ENCODE measurements at regions not wholly inside any gene's neighbourhood (a gene's known extent, or its start where the extent isn't known, plus 50 kb on each side); places are given as distances from the start of the nearest gene placed in this dataset.
"Not testable (repeated sequence)": the region's sequence is repeated elsewhere in the genome, so short reads cannot be mapped to it uniquely, and the experiment has no call there.

GRCh38 chr5:84480873-84481637, 96.4 kb upstream of the EDIL3 start:
- Mint-ChIP-seq H3K9me3 (no peaks in the 10 kb centered on the region), H3K27ac (no peak overlapping the region), H3K4me1 (ENCODE audit: low read depth) (no peaks in the 10 kb centered on the region), H3K36me3 (ENCODE audit: low read depth) (no peaks in the 10 kb centered on the region), H3K27me3 (ENCODE audit: low read depth) (no peaks in the 10 kb centered on the region), H3K4me3 (no peak overlapping the region)

DNA sequence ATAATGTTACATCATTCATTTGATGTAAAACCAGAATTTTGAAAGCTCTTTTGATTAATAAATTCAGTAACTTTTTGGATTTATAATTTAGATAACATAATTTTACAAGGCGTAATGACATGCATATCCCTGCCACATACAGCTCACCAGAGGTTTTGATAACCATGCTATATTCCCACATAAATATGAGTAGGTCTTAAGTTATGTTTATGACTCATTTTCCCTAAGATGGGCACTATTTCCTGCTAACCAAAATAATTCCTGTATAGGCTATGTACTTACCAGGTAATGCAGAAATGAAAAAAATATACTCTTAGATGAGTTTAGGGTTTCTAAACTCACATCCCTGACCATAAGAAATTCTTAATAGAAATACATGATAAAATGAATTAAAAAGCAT, 93.9 kb upstream of the EDIL3 start:
- no peaks in the 10 kb centered on the region for H3K4me1 Mint-ChIP-seq (ENCODE audit: low read depth)
- no peaks in the 10 kb centered on the region for H3K27me3 Mint-ChIP-seq (ENCODE audit: low read depth)
- H3K27ac Mint-ChIP-seq: no peak overlapping the region
- no peak overlapping the region for H3K4me3 Mint-ChIP-seq
- no peaks in the 10 kb centered on the region for H3K9me3 Mint-ChIP-seq
- H3K36me3 Mint-ChIP-seq (ENCODE audit: low read depth): no peaks in the 10 kb centered on the region

GRCh38 chr5:84477485-84477884, 92.8 kb upstream of the EDIL3 start:
- Mint-ChIP-seq H3K4me1 (ENCODE audit: low read depth) (no peaks in the 10 kb centered on the region), H3K9me3 (no peaks in the 10 kb centered on the region), H3K27me3 (ENCODE audit: low read depth) (no peaks in the 10 kb centered on the region), H3K36me3 (ENCODE audit: low read depth) (no peaks in the 10 kb centered on the region), H3K27ac (no peak overlapping the region), H3K4me3 (no peak overlapping the region)

DNA sequence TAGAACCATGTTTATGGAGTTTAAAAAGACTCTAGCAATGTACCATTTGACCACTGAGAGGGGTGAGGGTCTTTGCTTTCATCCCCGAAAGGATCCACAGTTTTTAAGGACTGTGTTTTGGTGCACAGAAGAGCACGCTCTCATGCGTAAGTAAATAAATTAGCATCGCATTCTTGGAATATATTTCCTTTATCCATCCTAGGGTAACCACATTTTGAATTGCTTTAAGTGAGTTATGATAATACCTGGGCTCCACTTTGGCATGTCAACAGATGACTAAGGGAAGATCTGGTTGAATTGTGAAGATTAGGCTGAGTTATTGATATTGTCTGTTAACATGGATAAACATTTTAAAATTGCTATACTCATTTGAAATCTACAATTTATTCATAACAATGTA, 89.4 kb upstream of the EDIL3 start:
- no peaks in the 10 kb centered on the region for H3K4me1 Mint-ChIP-seq (ENCODE audit: low read depth)
- no peaks in the 10 kb centered on the region for H3K36me3 Mint-ChIP-seq (ENCODE audit: low read depth)
- no peak overlapping the region for H3K4me3 Mint-ChIP-seq
- no peaks in the 10 kb centered on the region for H3K27me3 Mint-ChIP-seq (ENCODE audit: low read depth)
- no peaks in the 10 kb centered on the region for H3K9me3 Mint-ChIP-seq
- H3K27ac Mint-ChIP-seq: no peak overlapping the region

GRCh38 chr5:84453405-84453804, 68.7 kb upstream of the EDIL3 start:
- no peaks in the 10 kb centered on the region for H3K9me3 Mint-ChIP-seq
- H3K4me1 Mint-ChIP-seq (ENCODE audit: low read depth): no peaks in the 10 kb centered on the region
- H3K27me3 Mint-ChIP-seq (ENCODE audit: low read depth): no peaks in the 10 kb centered on the region
- no peak overlapping the region for H3K27ac Mint-ChIP-seq
- no peak overlapping the region for H3K4me3 Mint-ChIP-seq
- H3K36me3 Mint-ChIP-seq (ENCODE audit: low read depth): no peaks in the 10 kb centered on the region

GRCh38 chr5:84450617-84451414, 66.1 kb upstream of the EDIL3 start:
- Mint-ChIP-seq H3K4me3 (no peak overlapping the region), H3K36me3 (ENCODE audit: low read depth) (no peaks in the 10 kb centered on the region), H3K27ac (no peak overlapping the region), H3K27me3 (ENCODE audit: low read depth) (no peaks in the 10 kb centered on the region), H3K4me1 (ENCODE audit: low read depth) (no peaks in the 10 kb centered on the region), H3K9me3 (no peaks in the 10 kb centered on the region)

DNA sequence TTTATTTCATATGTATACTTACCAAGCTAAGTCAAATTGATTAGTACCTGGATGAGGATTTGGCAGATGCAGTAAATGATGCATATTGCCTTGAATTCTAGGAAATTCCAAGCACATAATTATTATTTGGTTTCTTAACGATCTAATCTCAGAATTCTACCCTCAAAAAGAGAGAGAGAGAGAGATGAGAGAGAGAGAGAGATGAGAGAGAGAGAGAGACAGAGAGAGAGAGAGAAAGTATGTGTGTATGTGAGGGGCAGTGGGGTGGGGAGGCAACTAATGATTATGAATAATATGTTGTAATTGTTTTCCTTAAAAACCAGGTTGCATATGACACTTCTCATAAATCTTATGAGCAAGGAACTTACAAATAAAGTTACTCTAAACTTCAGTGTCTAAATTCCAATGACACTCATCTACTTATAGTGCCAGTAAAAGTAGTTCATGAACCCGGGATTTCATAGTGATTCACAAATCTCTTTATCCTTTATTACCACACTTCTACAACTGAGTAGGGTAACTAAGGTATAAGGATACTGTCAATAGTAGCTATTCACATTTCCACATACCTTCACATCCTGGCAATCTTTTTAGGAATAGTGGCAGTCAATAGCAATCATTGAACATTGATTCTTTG, 60.5 kb upstream of the EDIL3 start:
- Mint-ChIP-seq H3K4me1 (ENCODE audit: low read depth) (no peaks in the 10 kb centered on the region), H3K9me3 (peaks cover 2% of the 10 kb centered on the region), H3K36me3 (ENCODE audit: low read depth) (no peaks in the 10 kb centered on the region), H3K27me3 (ENCODE audit: low read depth) (no peaks in the 10 kb centered on the region), H3K4me3 (no peak overlapping the region), H3K27ac (peak overlapping the region; percentile 23)

GRCh38 chr5:84438456-84438855, 53.8 kb upstream of the EDIL3 start:
- H3K27me3 Mint-ChIP-seq (ENCODE audit: low read depth): no peaks in the 10 kb centered on the region
- no peak overlapping the region for H3K27ac Mint-ChIP-seq
- peaks cover 2% of the 10 kb centered on the region for H3K9me3 Mint-ChIP-seq
- no peaks in the 10 kb centered on the region for H3K4me1 Mint-ChIP-seq (ENCODE audit: low read depth)
- H3K4me3 Mint-ChIP-seq: no peak overlapping the region
- no peaks in the 10 kb centered on the region for H3K36me3 Mint-ChIP-seq (ENCODE audit: low read depth)

DNA sequence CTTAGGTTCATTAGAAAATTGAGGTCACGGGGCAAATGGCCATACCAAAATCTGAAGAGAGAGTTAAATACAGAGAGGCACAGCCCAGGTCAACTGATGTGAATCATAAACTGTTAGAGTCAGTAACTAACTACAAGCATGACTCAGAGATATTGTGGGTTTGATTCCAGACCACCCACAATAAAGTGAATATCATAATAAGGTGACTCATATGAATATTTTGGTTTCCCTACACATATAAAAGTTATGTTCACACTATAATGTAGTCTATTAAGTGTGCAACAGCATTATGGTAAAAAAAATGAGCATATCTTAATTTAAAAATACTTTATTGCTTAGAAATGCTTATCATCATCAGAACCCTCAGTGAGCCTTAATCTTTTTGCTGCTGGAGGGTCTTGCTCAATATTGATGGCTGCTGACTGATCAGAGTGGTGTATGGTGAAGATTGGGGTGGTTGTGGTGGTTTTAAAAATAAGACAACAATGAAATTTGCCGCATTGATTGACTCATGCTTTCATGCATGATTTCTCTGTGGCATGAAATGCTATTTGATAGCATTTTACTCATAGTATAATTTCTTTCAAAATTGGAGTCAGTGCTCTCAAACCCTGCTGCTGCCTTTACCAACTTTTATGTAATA, 53.1 kb upstream of the EDIL3 start:
- no peaks in the 10 kb centered on the region for H3K36me3 Mint-ChIP-seq (ENCODE audit: low read depth)
- no peak overlapping the region for H3K4me3 Mint-ChIP-seq
- no peaks in the 10 kb centered on the region for H3K4me1 Mint-ChIP-seq (ENCODE audit: low read depth)
- H3K27me3 Mint-ChIP-seq (ENCODE audit: low read depth): no peaks in the 10 kb centered on the region
- H3K9me3 Mint-ChIP-seq: peaks cover 2% of the 10 kb centered on the region
- no peak overlapping the region for H3K27ac Mint-ChIP-seq

- Mint-ChIP-seq H3K4me1 (ENCODE audit: low read depth) (no peaks in the 10 kb centered on the region), H3K27ac (no peak overlapping the region), H3K27me3 (ENCODE audit: low read depth) (no peaks in the 10 kb centered on the region), H3K4me3 (no peak overlapping the region), H3K9me3 (peaks cover 2% of the 10 kb centered on the region), H3K36me3 (ENCODE audit: low read depth) (no peaks in the 10 kb centered on the region)
These were observed 52.2 kb upstream of the EDIL3 start for GRCh38 chr5:84436866-84437265.

- not testable (repeated sequence) for H3K4me3 Mint-ChIP-seq; H3K36me3 Mint-ChIP-seq (ENCODE audit: low read depth); H3K27me3 Mint-ChIP-seq (ENCODE audit: low read depth); H3K4me1 Mint-ChIP-seq (ENCODE audit: low read depth); H3K27ac Mint-ChIP-seq; H3K9me3 Mint-ChIP-seq
These were observed 51.2 kb upstream of the EDIL3 start for GRCh38 chr5:84435861-84436346.

Measured in T-helper 1 cell treated with Interleukin-12 subunit alpha and Interleukin-12 subunit beta and Interleukin-4 antibody, amounts not matched to agents 30 μg/mL and 1 μg/mL, for 36 hours (primary cell).